ENCODE measurements at regions not wholly inside any gene's neighbourhood (a gene's known extent, or its start where the extent isn't known, plus 50 kb on each side); places are given as distances from the start of the nearest gene placed in this dataset.

DNA sequence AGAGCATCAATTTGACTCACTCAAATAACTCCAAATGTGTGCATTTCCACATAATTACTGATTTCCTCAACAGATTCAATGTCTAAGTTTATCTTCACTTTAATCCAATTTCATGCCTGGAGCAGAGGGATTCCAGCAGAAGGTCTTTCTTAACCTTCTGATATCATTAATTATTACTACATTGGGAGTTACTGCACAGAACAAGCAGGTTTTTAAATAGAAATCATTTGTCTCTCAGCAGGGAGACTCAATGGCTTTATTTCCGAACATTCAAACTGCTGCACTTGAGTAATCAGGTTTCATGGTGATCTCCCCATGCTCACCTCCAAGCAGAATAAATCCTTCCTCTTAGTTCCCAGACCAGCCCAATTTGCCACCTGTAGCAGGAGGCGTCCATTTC lies 264.8 kb upstream of the IGF1R start:
- no peak overlapping the region for H3K4me3 ChIP-seq (ENCODE audit: low read depth, low read length)
- peaks cover 21% of the 10 kb centered on the region for H3K27me3 Mint-ChIP-seq (ENCODE audit: insufficient read depth, unreplicated experiment)
- H3K4me1 Mint-ChIP-seq (ENCODE audit: low read depth, unreplicated experiment): no peaks in the 10 kb centered on the region
- H3K36me3 Mint-ChIP-seq (ENCODE audit: insufficient read depth, unreplicated experiment): no peaks in the 10 kb centered on the region
- intact Hi-C loops (cut with micrococcal nuclease; ENCODE audit: unreplicated experiment): no loop called here
- ChIA-PET POLR2A (no interaction called here), CTCF (no interaction called here)
- no peaks in the 10 kb centered on the region for H3K36me3 ChIP-seq (ENCODE audit: control insufficient read depth, insufficient read depth, low read length)
- no peak overlapping the region for H3K4me3 Mint-ChIP-seq (ENCODE audit: unreplicated experiment)
- no peak overlapping the region for H3K27ac Mint-ChIP-seq (ENCODE audit: unreplicated experiment)
- no peaks in the 10 kb centered on the region for H3K9me3 ChIP-seq
- H3K27me3 ChIP-seq (replicated peaks; ENCODE audit: control insufficient read depth, insufficient read depth, low read length): no peaks in the 10 kb centered on the region
- TF ChIP-seq, protein P1, sequence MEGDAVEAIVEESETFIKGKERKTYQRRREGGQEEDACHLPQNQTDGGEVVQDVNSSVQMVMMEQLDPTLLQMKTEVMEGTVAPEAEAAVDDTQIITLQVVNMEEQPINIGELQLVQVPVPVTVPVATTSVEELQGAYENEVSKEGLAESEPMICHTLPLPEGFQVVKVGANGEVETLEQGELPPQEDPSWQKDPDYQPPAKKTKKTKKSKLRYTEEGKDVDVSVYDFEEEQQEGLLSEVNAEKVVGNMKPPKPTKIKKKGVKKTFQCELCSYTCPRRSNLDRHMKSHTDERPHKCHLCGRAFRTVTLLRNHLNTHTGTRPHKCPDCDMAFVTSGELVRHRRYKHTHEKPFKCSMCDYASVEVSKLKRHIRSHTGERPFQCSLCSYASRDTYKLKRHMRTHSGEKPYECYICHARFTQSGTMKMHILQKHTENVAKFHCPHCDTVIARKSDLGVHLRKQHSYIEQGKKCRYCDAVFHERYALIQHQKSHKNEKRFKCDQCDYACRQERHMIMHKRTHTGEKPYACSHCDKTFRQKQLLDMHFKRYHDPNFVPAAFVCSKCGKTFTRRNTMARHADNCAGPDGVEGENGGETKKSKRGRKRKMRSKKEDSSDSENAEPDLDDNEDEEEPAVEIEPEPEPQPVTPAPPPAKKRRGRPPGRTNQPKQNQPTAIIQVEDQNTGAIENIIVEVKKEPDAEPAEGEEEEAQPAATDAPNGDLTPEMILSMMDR (IDR thresholded peaks at IDR 0.05; ENCODE audit: insufficient read depth in 1 of 2, low read depth in 1 of 2, low read length in 1 of 2, severe bottlenecking in 1 of 2, unreplicated experiment in 1 of 2): no peak
- peaks cover 9% of the 10 kb centered on the region for H3K9me3 Mint-ChIP-seq (ENCODE audit: unreplicated experiment)
- no peaks in the 10 kb centered on the region for H3K4me1 ChIP-seq
- DNase-seq: no peak
- BruUV-seq (replicated peaks): no TSS peak

DNA sequence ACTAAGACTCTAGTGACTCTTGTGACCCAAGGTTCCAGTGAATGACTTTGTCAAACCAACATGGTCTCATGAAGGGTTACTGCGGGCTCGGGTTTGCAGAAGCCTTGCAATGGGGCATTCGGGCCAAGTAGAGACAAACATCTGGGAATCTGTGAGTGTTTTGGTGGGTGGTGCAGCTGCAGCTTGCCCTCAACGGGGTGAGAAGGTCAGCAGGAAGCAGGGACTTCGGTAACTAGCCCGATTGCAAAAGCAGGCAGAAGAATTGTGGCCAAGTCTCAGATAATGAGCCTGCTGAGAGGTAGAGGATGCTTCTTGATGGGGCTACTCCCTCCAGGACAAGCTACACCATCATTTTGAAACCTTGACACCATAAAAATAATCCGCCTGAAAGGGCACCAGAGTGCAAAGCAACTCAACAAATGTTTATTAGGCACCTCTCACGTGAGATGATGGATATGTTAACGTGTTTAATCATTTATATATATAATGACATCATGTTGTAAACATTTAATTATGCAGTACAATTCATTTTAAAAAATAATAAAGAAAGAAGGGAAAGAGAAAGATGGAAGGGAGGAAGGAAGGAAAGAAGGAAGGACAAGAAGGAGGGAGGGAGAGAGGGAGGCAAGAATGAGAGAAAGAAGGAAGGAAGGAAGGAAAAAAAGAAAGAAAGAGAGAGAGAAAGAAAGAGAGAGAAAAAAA lies 263.9 kb upstream of the IGF1R start:
- Mint-ChIP-seq H3K27me3 (ENCODE audit: insufficient read depth, unreplicated experiment) (peaks cover 24% of the 10 kb centered on the region), H3K36me3 (ENCODE audit: insufficient read depth, unreplicated experiment) (no peaks in the 10 kb centered on the region), H3K27ac (ENCODE audit: unreplicated experiment) (no peak overlapping the region), H3K4me1 (ENCODE audit: low read depth, unreplicated experiment) (no peaks in the 10 kb centered on the region), H3K4me3 (ENCODE audit: unreplicated experiment) (no peak overlapping the region), H3K9me3 (ENCODE audit: unreplicated experiment) (no peaks in the 10 kb centered on the region)
- no TSS peak for BruUV-seq (replicated peaks)
- TF ChIP-seq, protein P1 (IDR thresholded peaks at IDR 0.05; ENCODE audit: insufficient read depth in 1 of 2, low read depth in 1 of 2, low read length in 1 of 2, severe bottlenecking in 1 of 2, unreplicated experiment in 1 of 2): no peak
- Histone ChIP-seq H3K27me3 (replicated peaks; ENCODE audit: control insufficient read depth, insufficient read depth, low read length) (no peaks in the 10 kb centered on the region), H3K4me3 (ENCODE audit: low read depth, low read length) (no peak overlapping the region), H3K4me1 (no peaks in the 10 kb centered on the region), H3K9me3 (no peaks in the 10 kb centered on the region), H3K36me3 (ENCODE audit: control insufficient read depth, insufficient read depth, low read length) (no peaks in the 10 kb centered on the region)
- POLR2A ChIA-PET: no interaction called here
- DNase-seq: no peak
- CTCF ChIA-PET: no interaction called here
- intact Hi-C loops (cut with micrococcal nuclease; ENCODE audit: unreplicated experiment): no loop called here

DNA sequence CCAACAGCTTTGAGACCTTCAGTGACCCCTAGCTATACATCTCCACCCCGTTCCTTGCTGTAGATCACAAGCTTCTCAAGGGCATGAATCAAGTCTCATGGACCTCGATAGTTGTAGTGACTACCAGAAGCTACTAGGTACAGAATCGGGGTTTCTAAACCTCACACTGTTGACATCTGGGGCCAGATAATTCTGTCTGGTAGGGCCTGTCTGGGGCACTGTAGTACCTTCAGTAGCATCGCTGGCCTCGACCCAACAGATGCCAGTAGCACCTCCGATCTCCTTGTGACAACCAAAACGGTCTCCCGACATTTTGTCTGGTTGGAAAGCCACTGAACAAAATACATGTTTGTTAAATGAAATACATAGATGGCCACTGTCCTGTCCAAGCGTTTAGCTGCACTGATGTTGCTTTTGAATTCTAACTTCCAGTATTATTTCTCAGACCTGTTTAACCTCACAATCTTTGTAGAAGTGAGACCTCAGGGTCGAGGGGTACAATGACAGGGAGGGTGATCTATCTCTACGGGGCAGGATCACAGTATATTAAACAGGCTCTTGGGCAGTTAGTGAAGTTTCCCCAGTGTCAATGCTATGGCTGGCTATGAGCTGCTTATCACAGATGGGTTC lies 262.5 kb upstream of the IGF1R start:
- CTCF ChIA-PET: no interaction called here
- BruUV-seq (replicated peaks): no TSS peak
- H3K27me3 ChIP-seq (replicated peaks; ENCODE audit: control insufficient read depth, insufficient read depth, low read length): no peaks in the 10 kb centered on the region

More for the DNA sequence above, 262.5 kb upstream of the IGF1R start:
- TF ChIP-seq, protein P1 (IDR thresholded peaks at IDR 0.05; ENCODE audit: insufficient read depth in 1 of 2, low read depth in 1 of 2, low read length in 1 of 2, severe bottlenecking in 1 of 2, unreplicated experiment in 1 of 2): no peak
- Histone ChIP-seq H3K4me1 (no peaks in the 10 kb centered on the region), H3K9me3 (no peaks in the 10 kb centered on the region), H3K36me3 (ENCODE audit: control insufficient read depth, insufficient read depth, low read length) (no peaks in the 10 kb centered on the region), H3K4me3 (ENCODE audit: low read depth, low read length) (no peak overlapping the region)
- H3K36me3 Mint-ChIP-seq (ENCODE audit: insufficient read depth, unreplicated experiment): no peaks in the 10 kb centered on the region
- no peak overlapping the region for H3K27ac Mint-ChIP-seq (ENCODE audit: unreplicated experiment)
- intact Hi-C loops (cut with micrococcal nuclease; ENCODE audit: unreplicated experiment): no loop called here
- POLR2A ChIA-PET: no interaction called here
- peaks cover 24% of the 10 kb centered on the region for H3K27me3 Mint-ChIP-seq (ENCODE audit: insufficient read depth, unreplicated experiment)
- no peak overlapping the region for H3K4me3 Mint-ChIP-seq (ENCODE audit: unreplicated experiment)
- no peaks in the 10 kb centered on the region for H3K9me3 Mint-ChIP-seq (ENCODE audit: unreplicated experiment)
- H3K4me1 Mint-ChIP-seq (ENCODE audit: low read depth, unreplicated experiment): no peaks in the 10 kb centered on the region
- DNase-seq: no peak

Data from Caco-2 (cell line).